NCI-H69 (cell line): ENCODE measurements at regions not wholly inside any gene's neighbourhood (a gene's known extent, or its start where the extent isn't known, plus 50 kb on each side); places are given as distances from the start of the nearest gene placed in this dataset.
"Not testable (repeated sequence)": the region's sequence is repeated elsewhere in the genome, so short reads cannot be mapped to it uniquely, and the experiment has no call there.

Source experiments
- DNase-seq: peaks from one replicate; lab custom pipeline; 2025; lab: John Stamatoyannopoulos, UW

GRCh38 chr7:96827701-96828100 is 118.1 kb upstream of the SEM1 start:
- DNase-seq = no peak

GRCh38 chr7:96829121-96829520 is 119.5 kb upstream of the SEM1 start:
- DNase-seq = not testable (repeated sequence)

GRCh38 chr7:96831446-96831845 is 121.8 kb upstream of the SEM1 start:
- no peak for DNase-seq

GRCh38 chr7:96832092-96832662 is 122.5 kb upstream of the SEM1 start:
- peak; percentile 74 for DNase-seq

- peak; percentile 65 for DNase-seq
Observed at GRCh38 chr7:96833676-96834453, 124.2 kb upstream of the SEM1 start.

- DNase-seq = no peak
Observed at GRCh38 chr7:96836456-96836855, 126.8 kb upstream of the SEM1 start.

- DNase-seq = no peak
Observed at GRCh38 chr7:96837593-96837992, 127.9 kb upstream of the SEM1 start.

- no peak for DNase-seq
Observed at GRCh38 chr7:96838481-96838880, 128.8 kb upstream of the SEM1 start.

GRCh38 chr7:96855139-96855538 is 145.5 kb upstream of the SEM1 start:
- DNase-seq = peak; percentile 87

GRCh38 chr7:96855691-96856090 is 146.0 kb upstream of the SEM1 start:
- no peak for DNase-seq

- no peak for DNase-seq
Observed at GRCh38 chr7:96869538-96869937, 135.8 kb upstream of the DLX6 start.

GRCh38 chr7:96870185-96870584 is 135.2 kb upstream of the DLX6 start:
- DNase-seq = no peak

- DNase-seq = peak; percentile 84
Observed at GRCh38 chr7:96870934-96871333, 134.4 kb upstream of the DLX6 start.

GRCh38 chr7:96887426-96887825 is 117.9 kb upstream of the DLX6 start:
- no peak for DNase-seq

GRCh38 chr7:96899108-96899507 is 106.2 kb upstream of the DLX6 start:
- peak; percentile 67 for DNase-seq

GRCh38 chr7:96901822-96902445 is 103.4 kb upstream of the DLX6 start:
- DNase-seq = peak; percentile 99

GRCh38 chr7:96903906-96904305 is 101.4 kb upstream of the DLX6 start:
- no peak for DNase-seq

GRCh38 chr7:96910486-96910885 is 94.9 kb upstream of the DLX6 start:
- DNase-seq = no peak

- DNase-seq = no peak
Observed at GRCh38 chr7:96915029-96915428, 90.3 kb upstream of the DLX6 start.

- DNase-seq = no peak
Observed at GRCh38 chr7:96920064-96920463, 85.3 kb upstream of the DLX6 start.

- no peak for DNase-seq
Observed at GRCh38 chr7:96920713-96921112, 84.6 kb upstream of the DLX6 start.

GRCh38 chr7:96921231-96921630 is 84.1 kb upstream of the DLX6 start:
- DNase-seq = peak; percentile 44

- DNase-seq = no peak
Observed at GRCh38 chr7:96921771-96922170, 83.6 kb upstream of the DLX6 start.
